ENCODE measurements at regions not wholly inside any gene's neighbourhood (a gene's known extent, or its start where the extent isn't known, plus 50 kb on each side); places are given as distances from the start of the nearest gene placed in this dataset.
"Not testable (repeated sequence)": the region's sequence is repeated elsewhere in the genome, so short reads cannot be mapped to it uniquely, and the experiment has no call there.

- H3K27me3 ChIP-seq; H3K9me3 ChIP-seq; H3K4me3 ChIP-seq; H3K27ac ChIP-seq; intact Hi-C loops (cut with DNase I; ENCODE audit: low total_unique reads); H3K4me1 ChIP-seq; H3K36me3 ChIP-seq; DNase-seq: not testable (repeated sequence)
These were observed 96.3 kb upstream of the PLGLB2 start for GRCh38 chr2:87651589-87651988.

GRCh38 chr2:87653373-87653772 lies 94.5 kb upstream of the PLGLB2 start:
- H3K4me1 ChIP-seq; H3K27ac ChIP-seq; DNase-seq; H3K9me3 ChIP-seq; H3K27me3 ChIP-seq; H3K36me3 ChIP-seq; intact Hi-C loops (cut with DNase I; ENCODE audit: low total_unique reads); H3K4me3 ChIP-seq: not testable (repeated sequence)

DNA sequence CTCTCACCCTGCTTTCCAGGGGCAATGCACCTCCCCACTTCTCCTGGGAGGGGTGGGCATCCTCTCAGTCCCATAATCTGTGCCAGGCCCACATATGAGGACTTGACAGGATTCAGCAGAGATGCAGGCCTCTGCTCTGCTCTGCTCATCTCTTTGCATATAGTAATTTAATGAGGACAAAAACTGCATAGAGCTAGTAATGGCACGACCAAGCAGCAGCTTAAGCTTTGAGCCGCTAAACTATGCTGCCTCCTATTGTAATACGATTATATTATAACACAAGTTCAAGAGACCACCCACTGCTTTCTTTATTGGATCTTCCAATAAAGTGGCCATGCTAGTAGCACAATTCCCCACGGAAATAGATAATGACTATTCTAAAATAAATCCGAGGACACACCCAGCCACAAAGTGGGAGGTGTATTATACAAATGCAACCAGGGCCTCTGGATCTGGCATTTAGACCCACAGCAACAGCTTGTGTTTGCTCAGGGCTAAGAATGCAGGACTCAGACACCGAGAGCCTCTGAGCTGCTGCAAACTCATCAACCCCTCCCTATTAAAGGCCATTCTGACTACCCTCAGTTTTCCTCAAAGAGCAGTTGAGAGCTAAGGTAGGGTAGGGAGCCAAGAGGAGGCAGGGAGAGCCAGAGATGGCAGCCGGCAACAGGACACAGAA lies 93.6 kb upstream of the PLGLB2 start:
- H3K27me3 ChIP-seq; H3K36me3 ChIP-seq; H3K27ac ChIP-seq; H3K4me3 ChIP-seq; H3K9me3 ChIP-seq; DNase-seq; H3K4me1 ChIP-seq; intact Hi-C loops (cut with DNase I; ENCODE audit: low total_unique reads): not testable (repeated sequence)

GRCh38 chr2:87657915-87658314 lies 90.0 kb upstream of the PLGLB2 start:
- H3K4me1 ChIP-seq; H3K27me3 ChIP-seq; H3K9me3 ChIP-seq; H3K4me3 ChIP-seq; H3K36me3 ChIP-seq; DNase-seq; intact Hi-C loops (cut with DNase I; ENCODE audit: low total_unique reads); H3K27ac ChIP-seq: not testable (repeated sequence)

DNA sequence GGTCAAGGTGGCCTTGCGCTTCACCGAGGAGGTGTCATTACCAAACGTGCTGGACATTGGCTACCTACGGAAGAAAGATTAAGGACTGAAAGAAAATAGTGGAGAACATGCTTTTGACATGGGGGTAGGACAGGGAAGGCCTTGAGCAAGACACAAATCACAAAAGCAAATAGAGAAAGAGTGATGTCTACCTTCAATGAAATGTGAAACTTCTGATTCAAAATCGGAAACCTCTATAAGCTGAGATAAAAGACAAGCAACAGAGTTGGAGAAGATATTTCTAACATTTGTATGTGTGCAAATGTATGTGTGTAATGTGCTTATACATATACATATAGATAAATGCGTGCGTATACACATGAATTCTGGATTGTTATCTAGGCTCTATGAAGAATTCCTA lies 89.5 kb upstream of the PLGLB2 start:
- H3K4me1 ChIP-seq; H3K4me3 ChIP-seq; intact Hi-C loops (cut with DNase I; ENCODE audit: low total_unique reads); H3K27me3 ChIP-seq; H3K36me3 ChIP-seq; DNase-seq; H3K27ac ChIP-seq; H3K9me3 ChIP-seq: not testable (repeated sequence)

- H3K4me3 ChIP-seq; H3K9me3 ChIP-seq; H3K36me3 ChIP-seq; H3K27me3 ChIP-seq; DNase-seq; H3K27ac ChIP-seq; intact Hi-C loops (cut with DNase I; ENCODE audit: low total_unique reads); H3K4me1 ChIP-seq: not testable (repeated sequence)
These were observed 88.9 kb upstream of the PLGLB2 start for GRCh38 chr2:87658976-87659375.

DNA sequence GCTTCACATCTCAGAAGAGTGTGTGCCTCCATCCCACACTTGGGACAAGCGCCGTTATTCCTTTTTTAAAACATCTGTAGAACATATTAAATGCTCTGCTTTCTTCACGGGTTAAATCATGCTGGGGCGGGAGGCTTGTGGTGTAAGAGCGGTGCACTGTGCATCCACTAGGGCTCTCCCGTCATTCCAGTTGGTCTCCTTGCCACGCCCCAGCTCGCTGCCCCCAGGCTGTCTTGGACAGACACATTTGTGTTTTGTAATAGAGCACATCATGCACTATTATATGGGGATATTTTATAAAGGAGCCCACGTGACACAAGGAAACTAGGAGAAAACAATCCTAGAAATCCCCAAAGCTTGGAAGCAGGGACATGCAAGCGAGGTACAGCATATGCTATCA lies 87.7 kb upstream of the PLGLB2 start:
- H3K27me3 ChIP-seq; H3K4me1 ChIP-seq; H3K4me3 ChIP-seq; intact Hi-C loops (cut with DNase I; ENCODE audit: low total_unique reads); H3K27ac ChIP-seq; DNase-seq; H3K36me3 ChIP-seq; H3K9me3 ChIP-seq: not testable (repeated sequence)

- H3K9me3 ChIP-seq; DNase-seq; H3K4me1 ChIP-seq; H3K27ac ChIP-seq; intact Hi-C loops (cut with DNase I; ENCODE audit: low total_unique reads); H3K4me3 ChIP-seq; H3K36me3 ChIP-seq; H3K27me3 ChIP-seq: not testable (repeated sequence)
These were observed 85.3 kb upstream of the PLGLB2 start for GRCh38 chr2:87662316-87663290.

DNA sequence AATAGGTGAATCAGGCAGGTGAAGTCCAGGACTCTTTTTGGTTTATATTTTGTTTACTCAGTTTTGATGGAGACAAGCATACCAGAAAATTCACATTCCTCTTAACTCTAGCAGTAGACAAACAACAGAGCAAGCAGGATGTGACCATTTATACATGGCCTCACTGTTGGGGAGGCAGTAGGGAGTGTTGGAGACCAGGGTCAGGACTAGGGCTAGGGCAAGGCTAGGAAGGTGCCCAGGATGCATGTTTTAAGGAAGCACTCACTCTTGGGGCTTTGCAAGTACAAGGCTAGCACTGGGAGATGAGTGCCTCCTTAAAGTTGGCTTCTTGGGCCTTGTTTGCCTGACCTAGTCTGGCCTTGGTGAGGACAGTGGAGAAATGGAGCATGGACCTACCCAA lies 84.5 kb upstream of the PLGLB2 start:
- H3K4me3 ChIP-seq; intact Hi-C loops (cut with DNase I; ENCODE audit: low total_unique reads); DNase-seq: not testable (repeated sequence)

GRCh38 chr2:87667027-87667426 lies 80.9 kb upstream of the PLGLB2 start:
- H3K4me3 ChIP-seq: not testable (repeated sequence)

More for the DNA sequence above, 84.5 kb upstream of the PLGLB2 start:
- not testable (repeated sequence) for H3K9me3 ChIP-seq, H3K27ac ChIP-seq, H3K4me1 ChIP-seq, H3K36me3 ChIP-seq, H3K27me3 ChIP-seq

DNA sequence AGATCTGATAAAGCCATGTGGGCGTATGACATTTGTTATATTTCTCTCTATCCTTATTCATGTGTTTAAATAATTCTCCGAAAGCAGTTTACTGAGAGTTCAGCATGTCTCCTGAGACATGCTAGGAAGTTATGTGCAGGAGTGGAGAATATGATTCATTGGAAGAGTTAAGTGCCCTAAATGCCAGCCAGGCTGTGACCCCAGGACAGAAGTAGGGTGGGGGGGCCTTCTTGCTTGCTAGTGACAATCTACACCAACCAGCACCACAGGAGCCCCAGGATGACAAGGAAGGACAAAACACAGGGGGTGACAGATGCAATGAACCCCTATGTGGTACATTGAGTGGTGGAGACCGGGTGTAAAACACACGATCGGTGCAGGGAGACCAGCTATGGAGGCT lies 79.5 kb upstream of the PLGLB2 start:
- H3K9me3 ChIP-seq; H3K27me3 ChIP-seq; H3K27ac ChIP-seq; H3K4me1 ChIP-seq; DNase-seq; H3K36me3 ChIP-seq; intact Hi-C loops (cut with DNase I; ENCODE audit: low total_unique reads); H3K4me3 ChIP-seq: not testable (repeated sequence)

More at GRCh38 chr2:87667027-87667426, 80.9 kb upstream of the PLGLB2 start:
- DNase-seq; H3K36me3 ChIP-seq; H3K9me3 ChIP-seq; H3K27ac ChIP-seq; H3K4me1 ChIP-seq; H3K27me3 ChIP-seq; intact Hi-C loops (cut with DNase I; ENCODE audit: low total_unique reads): not testable (repeated sequence)

- H3K4me3 ChIP-seq; H3K36me3 ChIP-seq; H3K27ac ChIP-seq; H3K27me3 ChIP-seq; H3K4me1 ChIP-seq; H3K9me3 ChIP-seq; intact Hi-C loops (cut with DNase I; ENCODE audit: low total_unique reads); DNase-seq: not testable (repeated sequence)
These were observed 78.2 kb upstream of the PLGLB2 start for GRCh38 chr2:87669633-87670231.

GRCh38 chr2:87672404-87672803 lies 75.5 kb upstream of the PLGLB2 start:
- intact Hi-C loops (cut with DNase I; ENCODE audit: low total_unique reads): not testable (repeated sequence)

GRCh38 chr2:87674729-87675128 lies 73.2 kb upstream of the PLGLB2 start:
- H3K27ac ChIP-seq; H3K4me1 ChIP-seq; DNase-seq; intact Hi-C loops (cut with DNase I; ENCODE audit: low total_unique reads); H3K9me3 ChIP-seq; H3K4me3 ChIP-seq; H3K27me3 ChIP-seq; H3K36me3 ChIP-seq: not testable (repeated sequence)

More at GRCh38 chr2:87672404-87672803, 75.5 kb upstream of the PLGLB2 start:
- not testable (repeated sequence) for H3K4me3 ChIP-seq, H3K9me3 ChIP-seq, H3K27me3 ChIP-seq, DNase-seq, H3K4me1 ChIP-seq, H3K36me3 ChIP-seq, H3K27ac ChIP-seq
